Esophagus squamous epithelium (tissue), 4 donors: ENCODE measurements at regions not wholly inside any gene's neighbourhood (a gene's known extent, or its start where the extent isn't known, plus 50 kb on each side); places are given as distances from the start of the nearest gene placed in this dataset.

Experiments used
- CTCF ChIP-seq, 6 experiments: fragments of 450-650 bp in 4 of 6; fragments of 200-600 bp in 2 of 6; sonication (generic) in 2 of 6; IDR thresholded peaks; one replicate each; pipeline ENCODE4 v1.5.1; 2016 to 2019; ENCODE audit warnings: antibody characterized with exemption in 6 of 6, mild to moderate bottlenecking in 4 of 6, moderate library complexity in 4 of 6
- POLR2A ChIP-seq, 4 donors: fragments of 450-650 bp; IDR thresholded peaks; one replicate each; pipeline ENCODE4 v1.6.1; 2017; ENCODE audit warnings: antibody characterized with exemption in 4 of 4, mild to moderate bottlenecking in 4 of 4, moderate library complexity in 3 of 4

- no peak for TF ChIP-seq CTCF (IDR thresholded peaks at IDR 0.05)
- TF ChIP-seq POLR2A (IDR thresholded peaks at IDR 0.05): no peak
These were observed 515.3 kb downstream of the ZBBX start for GRCh38 chr3:166864473-166865467.
